Glutamatergic neuron (in vitro differentiated cells): ENCODE measurements at regions not wholly inside any gene's neighbourhood (a gene's known extent, or its start where the extent isn't known, plus 50 kb on each side); places are given as distances from the start of the nearest gene placed in this dataset.

Source experiments
- DNase-seq: peaks from one replicate; pipeline ENCODE4 v3.0.0; 2022
- H3K27ac Mint-ChIP-seq: one replicate; pipeline ENCODE4 v1.8.0; 2020; ENCODE audit warnings: mild to moderate bottlenecking, mixed read lengths, inconsistent platforms; ENCODE audit not compliant: unreplicated experiment
- H3K27me3 Mint-ChIP-seq: one replicate; pipeline ENCODE4 v1.8.0; 2020; ENCODE audit warnings: mild to moderate bottlenecking, moderate library complexity, mixed read lengths, inconsistent platforms; ENCODE audit not compliant: unreplicated experiment
- H3K36me3 Mint-ChIP-seq: one replicate; pipeline ENCODE4 v1.8.0; 2020; ENCODE audit warnings: mild to moderate bottlenecking, mixed read lengths, inconsistent platforms; ENCODE audit not compliant: unreplicated experiment
- H3K4me1 Mint-ChIP-seq: one replicate; pipeline ENCODE4 v1.8.0; 2020; ENCODE audit warnings: mild to moderate bottlenecking, low read depth, mixed read lengths, inconsistent platforms; ENCODE audit not compliant: unreplicated experiment
- H3K4me3 Mint-ChIP-seq: one replicate; pipeline ENCODE4 v1.8.0; 2020; ENCODE audit warnings: mild to moderate bottlenecking, mixed read lengths, inconsistent platforms; ENCODE audit not compliant: unreplicated experiment
- H3K9me3 Mint-ChIP-seq: one replicate; pipeline ENCODE4 v1.8.0; 2020; ENCODE audit warnings: mild to moderate bottlenecking, moderate library complexity, mixed read lengths, inconsistent platforms; ENCODE audit not compliant: unreplicated experiment
- TF ChIP-seq, protein P1 (sequence below): fragments of 200-600 bp; sonication (generic); IDR thresholded peaks from one replicate; pipeline ENCODE4 v1.5.0; 2021; ENCODE audit not compliant: partially characterized antibody, unreplicated experiment

DNA sequence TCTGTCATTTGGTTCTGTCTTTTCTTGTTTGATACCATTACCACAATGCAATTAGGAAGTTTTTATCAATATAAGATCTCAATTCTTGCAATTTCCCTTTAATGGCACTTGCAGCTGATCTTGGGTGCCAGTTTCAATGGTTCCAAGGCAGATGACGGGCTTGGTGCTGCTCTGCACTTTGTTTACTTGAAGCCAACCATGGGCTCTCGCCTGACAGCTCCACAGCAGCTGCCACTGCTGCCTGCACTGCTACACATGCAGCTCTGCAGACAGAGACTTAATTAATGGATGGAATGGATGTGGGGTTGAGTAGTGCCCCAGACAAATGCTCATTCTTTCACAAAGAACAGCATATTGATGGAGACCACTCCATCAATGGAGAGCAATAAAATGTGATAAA lies 1024.3 kb upstream of the EPHA7 start:
- TF ChIP-seq, protein P1, sequence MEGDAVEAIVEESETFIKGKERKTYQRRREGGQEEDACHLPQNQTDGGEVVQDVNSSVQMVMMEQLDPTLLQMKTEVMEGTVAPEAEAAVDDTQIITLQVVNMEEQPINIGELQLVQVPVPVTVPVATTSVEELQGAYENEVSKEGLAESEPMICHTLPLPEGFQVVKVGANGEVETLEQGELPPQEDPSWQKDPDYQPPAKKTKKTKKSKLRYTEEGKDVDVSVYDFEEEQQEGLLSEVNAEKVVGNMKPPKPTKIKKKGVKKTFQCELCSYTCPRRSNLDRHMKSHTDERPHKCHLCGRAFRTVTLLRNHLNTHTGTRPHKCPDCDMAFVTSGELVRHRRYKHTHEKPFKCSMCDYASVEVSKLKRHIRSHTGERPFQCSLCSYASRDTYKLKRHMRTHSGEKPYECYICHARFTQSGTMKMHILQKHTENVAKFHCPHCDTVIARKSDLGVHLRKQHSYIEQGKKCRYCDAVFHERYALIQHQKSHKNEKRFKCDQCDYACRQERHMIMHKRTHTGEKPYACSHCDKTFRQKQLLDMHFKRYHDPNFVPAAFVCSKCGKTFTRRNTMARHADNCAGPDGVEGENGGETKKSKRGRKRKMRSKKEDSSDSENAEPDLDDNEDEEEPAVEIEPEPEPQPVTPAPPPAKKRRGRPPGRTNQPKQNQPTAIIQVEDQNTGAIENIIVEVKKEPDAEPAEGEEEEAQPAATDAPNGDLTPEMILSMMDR: no peak
- Mint-ChIP-seq H3K27me3 (no peaks in the 10 kb centered on the region), H3K27ac (no peak overlapping the region), H3K9me3 (peaks cover 3% of the 10 kb centered on the region), H3K36me3 (no peaks in the 10 kb centered on the region), H3K4me3 (no peak overlapping the region), H3K4me1 (peaks cover 2% of the 10 kb centered on the region)
- no peak for DNase-seq

DNA sequence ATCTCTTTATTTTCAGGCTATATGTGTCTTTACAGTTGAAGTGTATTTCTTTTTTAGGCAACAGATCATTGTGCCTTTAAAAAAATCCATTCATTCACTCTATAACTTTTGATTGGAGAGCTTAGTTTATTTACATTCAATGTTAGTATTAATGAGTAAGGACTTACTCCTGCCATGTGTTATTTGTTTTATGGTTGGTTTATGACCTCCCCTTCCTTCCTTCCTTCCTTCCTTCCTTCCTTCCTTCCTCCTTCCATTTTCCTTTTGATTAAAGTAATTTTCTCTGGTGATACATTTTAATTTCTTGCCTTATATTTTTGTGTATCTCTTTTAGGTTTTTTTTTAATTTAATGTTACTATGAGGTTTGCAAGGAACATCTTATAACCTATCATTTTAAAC lies 1005.3 kb upstream of the EPHA7 start:
- no peak overlapping the region for H3K4me3 Mint-ChIP-seq
- TF ChIP-seq, protein P1: no peak
- no peaks in the 10 kb centered on the region for H3K27me3 Mint-ChIP-seq
- no peak for DNase-seq
- H3K9me3 Mint-ChIP-seq: peaks cover 1% of the 10 kb centered on the region
- H3K27ac Mint-ChIP-seq: no peak overlapping the region
- H3K36me3 Mint-ChIP-seq: no peaks in the 10 kb centered on the region
- no peaks in the 10 kb centered on the region for H3K4me1 Mint-ChIP-seq

DNA sequence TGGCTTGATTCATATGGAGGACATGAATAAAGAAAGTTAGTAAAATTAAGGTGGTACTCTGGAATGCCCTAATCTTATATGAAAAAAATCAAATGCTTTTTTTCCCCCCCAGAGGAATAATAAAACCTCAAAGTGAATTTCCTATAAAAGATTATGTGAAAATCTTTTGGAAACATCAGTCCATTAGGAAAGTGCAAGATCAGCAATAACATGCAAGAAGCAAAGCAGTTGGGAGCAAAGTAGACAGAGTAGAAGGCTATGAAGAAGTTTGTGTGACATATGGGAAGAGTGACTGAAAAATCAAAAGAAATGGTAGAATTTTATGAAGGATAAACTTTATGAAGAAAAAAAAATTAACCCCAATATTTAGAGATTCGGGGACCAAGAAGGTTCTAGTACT lies 998.0 kb upstream of the EPHA7 start:
- Mint-ChIP-seq H3K9me3 (no peaks in the 10 kb centered on the region), H3K36me3 (no peaks in the 10 kb centered on the region), H3K4me1 (no peaks in the 10 kb centered on the region), H3K27ac (no peak overlapping the region), H3K27me3 (no peaks in the 10 kb centered on the region), H3K4me3 (no peak overlapping the region)
- DNase-seq: no peak
- TF ChIP-seq, protein P1: no peak

DNA sequence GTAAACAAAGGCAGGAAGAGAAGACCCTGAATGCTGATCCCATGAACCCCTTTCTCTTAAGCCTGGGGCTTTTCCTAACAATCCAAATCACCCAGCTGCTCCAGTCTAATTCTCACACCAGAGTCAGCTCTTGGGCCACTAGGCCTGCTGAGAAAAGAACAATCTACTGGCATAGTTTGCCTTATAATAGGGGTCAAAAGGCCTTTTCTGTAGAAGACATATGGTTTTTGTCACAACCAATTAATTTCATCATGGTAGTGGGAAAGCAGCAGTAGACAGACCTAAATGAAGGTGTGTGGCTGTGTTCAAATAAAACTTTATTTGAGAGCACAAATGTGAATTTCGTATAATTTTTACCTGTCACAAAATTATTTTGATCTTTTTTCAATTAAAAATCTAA lies 994.7 kb upstream of the EPHA7 start:
- Mint-ChIP-seq H3K9me3 (no peaks in the 10 kb centered on the region), H3K36me3 (no peaks in the 10 kb centered on the region), H3K4me3 (no peak overlapping the region), H3K4me1 (no peaks in the 10 kb centered on the region), H3K27me3 (no peaks in the 10 kb centered on the region), H3K27ac (no peak overlapping the region)
- TF ChIP-seq, protein P1: no peak
- no peak for DNase-seq

DNA sequence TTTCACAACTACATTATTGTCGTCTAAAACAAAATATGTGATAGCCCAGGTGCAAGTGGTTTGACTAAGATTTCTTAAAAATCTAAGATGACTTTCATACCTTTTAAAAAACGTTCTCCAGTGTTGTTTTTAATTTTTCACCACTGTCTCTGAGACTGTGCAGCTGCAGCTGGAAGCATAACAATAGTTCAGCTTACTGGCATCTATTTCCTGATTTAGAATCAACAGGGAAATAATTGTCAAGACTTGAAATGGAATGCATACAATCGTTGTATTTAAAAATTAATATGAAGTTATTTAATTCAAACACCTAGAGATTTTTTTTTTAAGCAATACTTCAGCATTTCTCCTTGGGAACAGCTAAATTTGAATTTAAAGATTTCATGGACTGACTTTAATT lies 982.0 kb upstream of the EPHA7 start:
- H3K4me3 Mint-ChIP-seq: no peak overlapping the region
- no peak overlapping the region for H3K27ac Mint-ChIP-seq
- DNase-seq: no peak
- H3K9me3 Mint-ChIP-seq: no peaks in the 10 kb centered on the region
- H3K27me3 Mint-ChIP-seq: no peaks in the 10 kb centered on the region
- no peaks in the 10 kb centered on the region for H3K36me3 Mint-ChIP-seq
- peaks cover 6% of the 10 kb centered on the region for H3K4me1 Mint-ChIP-seq
- TF ChIP-seq, protein P1: no peak
